ENCODE measurements at regions not wholly inside any gene's neighbourhood (a gene's known extent, or its start where the extent isn't known, plus 50 kb on each side); places are given as distances from the start of the nearest gene placed in this dataset.
"Not testable (repeated sequence)": the region's sequence is repeated elsewhere in the genome, so short reads cannot be mapped to it uniquely, and the experiment has no call there.

DNA sequence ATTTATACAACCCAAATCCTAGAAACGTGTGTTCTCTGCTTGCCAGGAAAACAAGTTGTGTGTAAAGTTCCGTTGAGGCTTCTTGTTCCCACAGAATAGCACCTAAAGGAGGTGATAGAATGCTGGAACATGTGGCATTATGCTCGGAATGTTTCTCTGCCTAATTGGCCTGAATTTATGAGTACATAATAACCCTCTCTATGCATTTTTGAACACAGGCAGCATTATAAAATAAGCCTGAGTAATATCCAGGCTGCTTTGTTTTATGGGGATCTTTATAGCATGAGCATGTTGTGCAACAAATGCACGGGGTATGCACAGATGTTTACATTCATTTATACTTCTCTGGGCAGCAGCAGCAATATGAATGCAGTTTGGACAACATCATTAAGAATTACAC is 385.7 kb downstream of the MBD2 start:
- H3T11ph ChIP-seq (ENCODE audit: low read length): no peak overlapping the region
- Mint-ChIP-seq H3K9me3 (peaks cover 24 to 36% of the 10 kb centered on the region in 2 experiments), H3K36me3 (ENCODE audit: insufficient read depth in 1 of 3, low read depth in 3 of 3) (peaks cover 7 to 25% (median 14%) of the 10 kb centered on the region in 3 experiments), H3K27ac (no peak overlapping the region), H3K4me3 (no peak overlapping the region), H3K4me1 (no peaks in the 10 kb centered on the region), H3K27me3 (ENCODE audit: low read depth) (no peaks in the 10 kb centered on the region; the same call in 1 of the 2 replicates)
- no peak for DNase-seq
- no CpG with 5 or more reads among the region's 4 CpGs for WGBS (ENCODE audit: extremely low coverage, insufficient read length, low lambda C conversion rate)
- no peak overlapping the region for H3K4me2 ChIP-seq (ENCODE audit: insufficient read depth, insufficient read length, low read length)
- no peak overlapping the region for H3K23ac ChIP-seq (ENCODE audit: insufficient read length, low read depth, low read length)
- no peaks in the 10 kb centered on the region for H3K79me1 ChIP-seq (ENCODE audit: insufficient read depth, low read depth, low read length, poor library complexity, severe bottlenecking)
- H2AFZ ChIP-seq (ENCODE audit: low read length): no peak overlapping the region
- H3K27me3 ChIP-seq (ENCODE audit: insufficient read depth, low read length): no peaks in the 10 kb centered on the region
- H3K4ac ChIP-seq (ENCODE audit: low read depth, low read length): no peak overlapping the region
- H3K9ac ChIP-seq (ENCODE audit: extremely low read depth, insufficient read length, low read length): no peak overlapping the region
- no peak overlapping the region for H4K5ac ChIP-seq (ENCODE audit: insufficient read length, low read depth, low read length)
- no peak overlapping the region for H2BK12ac ChIP-seq (ENCODE audit: insufficient read length, low read depth, low read length)
- no peak overlapping the region for H3K14ac ChIP-seq (ENCODE audit: insufficient read depth, low read length)
- no peak overlapping the region for H3K18ac ChIP-seq (ENCODE audit: insufficient read length, low read depth, low read length)
- H3K9me3 ChIP-seq (ENCODE audit: control insufficient read depth, low read depth, low read length): peaks cover 13% of the 10 kb centered on the region
- no peak overlapping the region for H2BK120ac ChIP-seq (ENCODE audit: low read depth, low read length, poor library complexity, severe bottlenecking)
- no peak overlapping the region for H2BK15ac ChIP-seq (ENCODE audit: low read depth, low read length)
- no peaks in the 10 kb centered on the region for H3K79me2 ChIP-seq (ENCODE audit: insufficient read depth, low read length)
- H3K23me2 ChIP-seq (ENCODE audit: insufficient read length, low read depth, low read length, poor library complexity, severe bottlenecking): no peaks in the 10 kb centered on the region
- H2AK5ac ChIP-seq (ENCODE audit: insufficient read length, low read length): no peak overlapping the region
- no peak overlapping the region for H3K56ac ChIP-seq (ENCODE audit: insufficient read length, low read depth, low read length)
- no peaks in the 10 kb centered on the region for H3K4me1 ChIP-seq (ENCODE audit: insufficient read depth, low read length)
- TF ChIP-seq, protein P1, sequence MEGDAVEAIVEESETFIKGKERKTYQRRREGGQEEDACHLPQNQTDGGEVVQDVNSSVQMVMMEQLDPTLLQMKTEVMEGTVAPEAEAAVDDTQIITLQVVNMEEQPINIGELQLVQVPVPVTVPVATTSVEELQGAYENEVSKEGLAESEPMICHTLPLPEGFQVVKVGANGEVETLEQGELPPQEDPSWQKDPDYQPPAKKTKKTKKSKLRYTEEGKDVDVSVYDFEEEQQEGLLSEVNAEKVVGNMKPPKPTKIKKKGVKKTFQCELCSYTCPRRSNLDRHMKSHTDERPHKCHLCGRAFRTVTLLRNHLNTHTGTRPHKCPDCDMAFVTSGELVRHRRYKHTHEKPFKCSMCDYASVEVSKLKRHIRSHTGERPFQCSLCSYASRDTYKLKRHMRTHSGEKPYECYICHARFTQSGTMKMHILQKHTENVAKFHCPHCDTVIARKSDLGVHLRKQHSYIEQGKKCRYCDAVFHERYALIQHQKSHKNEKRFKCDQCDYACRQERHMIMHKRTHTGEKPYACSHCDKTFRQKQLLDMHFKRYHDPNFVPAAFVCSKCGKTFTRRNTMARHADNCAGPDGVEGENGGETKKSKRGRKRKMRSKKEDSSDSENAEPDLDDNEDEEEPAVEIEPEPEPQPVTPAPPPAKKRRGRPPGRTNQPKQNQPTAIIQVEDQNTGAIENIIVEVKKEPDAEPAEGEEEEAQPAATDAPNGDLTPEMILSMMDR (conservative IDR thresholded peaks at IDR 0.05): no peak
- H4K20me1 ChIP-seq (ENCODE audit: control insufficient read depth, insufficient read depth, insufficient read length): no peaks in the 10 kb centered on the region
- no peak overlapping the region for H4K8ac ChIP-seq (replicated peaks; ENCODE audit: insufficient read length, low read depth, low read length)
- no peak overlapping the region for H4K91ac ChIP-seq (ENCODE audit: insufficient read length, low read depth, low read length)
- H2BK20ac ChIP-seq (ENCODE audit: low read depth, low read length, poor library complexity, severe bottlenecking): no peak overlapping the region
- no peak overlapping the region for H3K27ac ChIP-seq (ENCODE audit: insufficient read length, low read depth, low read length)
- no peak overlapping the region for H2BK5ac ChIP-seq (ENCODE audit: insufficient read length, low read length)

DNA sequence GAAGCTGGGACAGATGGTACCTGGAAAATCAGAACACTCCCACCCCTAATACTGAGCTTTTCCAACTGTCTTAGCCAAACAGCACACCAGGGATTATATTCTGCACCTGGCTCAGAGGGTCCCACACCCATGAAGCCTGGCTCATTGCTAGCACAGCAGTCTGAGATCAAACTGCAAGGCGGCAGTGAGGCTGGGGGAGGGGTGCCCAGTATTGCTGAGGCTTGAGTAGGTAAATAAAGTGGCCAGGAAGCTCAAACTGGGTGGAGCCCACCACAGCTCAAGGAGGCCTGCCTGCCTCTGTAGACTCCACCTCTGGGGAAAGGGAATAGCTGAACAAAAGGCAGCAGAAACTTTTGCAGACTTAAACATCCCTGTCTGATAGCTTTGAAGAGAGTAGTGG is 403.3 kb downstream of the MBD2 start:
- not testable (repeated sequence) for H3K56ac ChIP-seq (ENCODE audit: insufficient read length, low read depth, low read length); H3K79me2 ChIP-seq (ENCODE audit: insufficient read depth, low read length); H2BK12ac ChIP-seq (ENCODE audit: insufficient read length, low read depth, low read length); H3K27me3 Mint-ChIP-seq (ENCODE audit: low read depth); H3K36me3 Mint-ChIP-seq (ENCODE audit: insufficient read depth in 1 of 3, low read depth in 3 of 3); H3T11ph ChIP-seq (ENCODE audit: low read length); H3K23me2 ChIP-seq (ENCODE audit: insufficient read length, low read depth, low read length, poor library complexity, severe bottlenecking); H3K4me1 ChIP-seq (ENCODE audit: insufficient read depth, low read length); H3K23ac ChIP-seq (ENCODE audit: insufficient read length, low read depth, low read length); H3K9me3 ChIP-seq (ENCODE audit: control insufficient read depth, low read depth, low read length); H4K8ac ChIP-seq (replicated peaks; ENCODE audit: insufficient read length, low read depth, low read length); H4K91ac ChIP-seq (ENCODE audit: insufficient read length, low read depth, low read length); H3K27ac ChIP-seq (ENCODE audit: insufficient read length, low read depth, low read length); H2AK5ac ChIP-seq (ENCODE audit: insufficient read length, low read length); H4K20me1 ChIP-seq (ENCODE audit: control insufficient read depth, insufficient read depth, insufficient read length); H3K9ac ChIP-seq (ENCODE audit: extremely low read depth, insufficient read length, low read length); H3K27ac Mint-ChIP-seq; H3K27me3 ChIP-seq (ENCODE audit: insufficient read depth, low read length); H3K4me3 Mint-ChIP-seq; H3K79me1 ChIP-seq (ENCODE audit: insufficient read depth, low read depth, low read length, poor library complexity, severe bottlenecking); H2BK5ac ChIP-seq (ENCODE audit: insufficient read length, low read length); H2BK120ac ChIP-seq (ENCODE audit: low read depth, low read length, poor library complexity, severe bottlenecking); H2BK15ac ChIP-seq (ENCODE audit: low read depth, low read length); H3K4ac ChIP-seq (ENCODE audit: low read depth, low read length); H2BK20ac ChIP-seq (ENCODE audit: low read depth, low read length, poor library complexity, severe bottlenecking)
- peak; percentile 51 for DNase-seq
- H3K14ac ChIP-seq (ENCODE audit: insufficient read depth, low read length): peak overlapping the region; percentile 75
- peak overlapping the region; percentile 82 for H3K18ac ChIP-seq (ENCODE audit: insufficient read length, low read depth, low read length)
- H2AFZ ChIP-seq (ENCODE audit: low read length): peak overlapping the region; percentile 52
- no CpG with 5 or more reads among the region's 1 CpG for WGBS (ENCODE audit: extremely low coverage, insufficient read length, low lambda C conversion rate)
- peak overlapping the region; percentile 83 for H4K5ac ChIP-seq (ENCODE audit: insufficient read length, low read depth, low read length)
- peaks cover 15 to 17% of the 10 kb centered on the region in 2 experiments for H3K9me3 Mint-ChIP-seq
- peak overlapping the region; percentile 25 for H3K4me2 ChIP-seq (ENCODE audit: insufficient read depth, insufficient read length, low read length)
- peaks cover 9 to 10% of the 10 kb centered on the region in 2 experiments for H3K4me1 Mint-ChIP-seq

Measured in H9 (cell line).